Colon (tissue), 2 donors: ENCODE measurements at regions not wholly inside any gene's neighbourhood (a gene's known extent, or its start where the extent isn't known, plus 50 kb on each side); places are given as distances from the start of the nearest gene placed in this dataset.
A peak's percentile ranks its signal among the peaks of the same experiment; 100 is the strongest.

Experiments used
- FAIRE-seq: peaks from 2 replicates; lab custom pipeline; 2012; peaks lifted over from hg19 to GRCh38; lab: Jason Lieb, UNC
- donor health status: control.
- donor health status: control.

DNA sequence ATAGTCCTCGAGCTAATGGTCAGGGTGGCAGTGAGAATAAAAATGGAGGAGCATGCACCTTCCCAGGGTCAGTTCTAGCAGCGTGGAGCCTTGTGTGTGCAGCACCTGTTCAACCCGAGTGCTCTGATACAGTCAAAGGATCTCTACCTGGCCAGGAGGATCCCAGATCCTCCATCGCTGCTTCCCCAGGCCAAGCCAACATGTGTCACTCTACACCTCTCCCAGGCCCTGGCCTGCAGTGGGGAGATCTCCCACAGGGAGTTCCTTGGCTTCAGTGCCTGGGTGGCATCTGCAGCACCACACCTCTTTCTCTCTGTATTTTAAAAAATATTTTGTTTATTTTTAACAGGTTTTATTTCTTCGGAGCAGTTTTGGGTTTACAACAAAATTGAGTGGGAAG lies 414.8 kb upstream of the C2CD4B start:
- no peak for FAIRE-seq

DNA sequence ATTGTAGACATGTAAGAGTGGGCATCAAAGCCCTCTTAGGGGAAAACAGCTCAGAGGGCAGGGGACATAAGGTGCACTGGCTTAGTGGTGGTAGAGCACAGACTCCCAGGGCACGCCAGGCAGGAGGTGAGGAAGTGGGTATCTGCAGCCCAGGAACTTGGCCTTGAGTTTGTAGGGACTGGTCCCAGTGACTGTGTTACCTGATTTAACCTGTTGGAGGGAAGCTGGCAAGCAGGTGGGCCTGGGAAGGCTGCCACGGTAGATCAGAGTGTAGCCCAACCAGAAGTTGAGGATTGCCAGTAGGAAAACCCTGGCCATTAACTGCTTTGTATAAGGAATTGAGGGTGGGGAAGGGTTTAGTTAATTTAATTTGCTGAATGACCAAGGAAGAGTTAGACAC lies 417.5 kb upstream of the C2CD4B start:
- FAIRE-seq = no peak

DNA sequence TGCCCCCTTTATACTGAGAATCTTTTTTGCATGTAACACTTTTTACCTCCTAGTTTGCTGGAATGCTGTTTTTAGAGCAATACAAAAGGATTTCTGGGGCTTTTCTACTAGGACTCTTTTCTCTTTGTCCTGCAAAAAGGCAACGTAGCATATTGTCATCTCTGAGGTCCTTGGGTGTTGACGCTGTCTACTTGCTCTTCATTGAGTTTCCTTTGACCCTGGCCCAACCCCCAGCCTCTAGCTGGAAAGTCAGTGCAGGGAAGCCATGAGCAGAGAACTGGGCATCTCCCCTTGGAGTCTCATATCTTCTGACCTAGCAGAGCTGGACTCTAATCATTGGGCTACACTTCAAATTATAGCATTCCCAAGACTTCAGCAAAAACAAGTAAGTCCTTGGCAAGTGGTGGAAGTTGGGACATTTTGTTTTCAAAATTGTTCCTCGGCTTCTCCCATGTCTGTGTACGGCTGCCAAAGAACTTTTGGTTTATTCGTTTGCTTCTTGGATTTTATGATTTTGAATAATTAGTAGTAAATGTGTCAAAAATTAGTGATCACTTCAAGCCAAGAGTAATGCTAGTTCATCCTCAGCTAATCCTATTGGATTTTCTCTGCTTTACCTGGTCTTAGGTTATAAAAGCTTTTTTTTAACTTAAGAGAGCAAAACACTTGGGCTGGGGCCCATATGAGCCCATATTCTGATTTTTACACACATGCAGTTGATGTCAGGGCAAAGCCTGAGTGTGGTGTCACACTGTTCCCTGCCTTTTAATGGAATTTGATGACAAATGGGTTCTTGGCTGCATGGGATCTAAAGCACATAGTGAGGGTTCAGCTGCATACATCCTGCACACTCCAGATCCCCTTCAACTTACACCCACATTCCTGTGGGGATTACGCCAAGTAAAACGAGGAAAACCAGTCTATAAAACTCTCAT lies 419.5 kb upstream of the C2CD4B start:
- no peak for FAIRE-seq

DNA sequence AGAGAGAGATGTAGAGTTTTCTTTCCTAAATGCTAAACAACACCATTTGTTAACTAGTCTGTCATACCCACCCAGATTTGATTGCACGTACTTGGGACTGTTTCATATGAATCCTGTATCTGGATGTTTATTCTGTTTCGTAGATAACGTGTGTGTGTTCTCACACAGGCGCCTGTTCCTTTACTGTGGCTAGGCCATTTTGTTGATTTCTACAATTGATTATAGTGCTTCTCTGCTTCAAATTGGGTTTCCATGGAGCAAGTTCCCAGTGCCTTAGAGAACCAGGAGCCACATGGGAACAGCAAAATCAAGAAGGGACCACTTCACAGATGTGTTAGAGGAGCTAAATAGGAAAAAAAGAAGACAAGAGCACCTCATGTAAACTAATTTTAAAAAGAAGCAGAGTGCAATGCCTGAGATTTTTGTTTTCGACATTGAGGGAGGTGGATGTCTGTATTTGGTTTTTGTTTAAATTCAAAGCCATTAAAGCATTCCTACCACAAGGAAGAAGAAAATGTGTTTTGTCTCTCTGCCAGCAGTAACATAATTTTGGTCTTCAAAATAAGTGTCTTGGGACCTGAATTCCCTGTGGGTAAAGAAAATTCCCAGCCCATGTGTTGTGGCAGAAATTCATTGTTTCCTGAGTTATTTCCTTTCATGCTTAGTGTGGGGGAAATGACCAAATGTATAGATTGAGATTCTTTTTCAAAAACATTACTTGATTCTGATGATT lies 424.0 kb upstream of the C2CD4B start:
- FAIRE-seq = no peak

DNA sequence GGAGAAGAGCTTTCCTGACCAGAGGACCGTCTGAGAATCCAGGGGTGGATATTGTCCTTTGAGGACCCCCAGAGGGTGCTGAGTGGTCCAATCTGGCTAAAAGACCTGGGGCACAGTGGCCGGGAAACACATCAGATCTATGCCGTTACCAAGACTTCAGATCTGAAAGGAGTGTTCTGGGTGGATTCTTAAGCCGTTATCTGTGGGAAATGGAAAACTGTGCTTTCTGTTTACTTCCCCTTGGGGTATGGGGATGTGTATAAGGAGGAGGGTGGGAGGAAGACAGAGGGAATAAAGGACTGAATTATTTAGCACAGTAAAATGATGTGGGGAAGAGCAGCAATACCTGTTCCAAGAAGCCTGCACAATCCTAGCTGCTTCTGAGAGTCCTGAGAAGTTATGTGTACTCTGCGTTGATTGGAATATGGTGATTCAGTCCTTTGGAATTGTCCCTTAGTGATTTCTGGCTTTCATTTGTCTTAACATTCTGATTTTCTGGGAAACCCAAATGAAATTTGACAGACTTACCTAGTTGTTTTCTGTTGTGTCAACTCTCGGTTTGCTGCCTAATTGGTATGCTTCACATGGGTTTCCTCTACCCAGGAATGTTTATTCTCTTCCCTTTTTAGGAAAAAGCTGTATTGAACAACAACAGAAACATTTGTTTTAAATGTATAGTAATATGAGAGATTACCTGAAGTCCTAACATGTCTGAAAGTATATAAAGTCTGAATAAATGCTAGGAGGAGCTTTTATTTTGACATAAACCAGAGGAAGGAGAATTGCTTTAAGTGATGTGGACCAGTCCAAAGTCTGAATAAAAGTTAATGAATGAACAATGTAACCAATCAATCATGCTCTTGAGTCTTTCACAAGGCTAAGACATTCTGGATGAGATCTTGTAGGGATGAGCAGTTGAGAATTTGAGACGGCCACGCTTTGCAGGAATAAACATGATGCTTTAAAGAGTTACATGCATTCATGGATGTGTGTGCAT lies 427.1 kb upstream of the C2CD4B start:
- no peak for FAIRE-seq

DNA sequence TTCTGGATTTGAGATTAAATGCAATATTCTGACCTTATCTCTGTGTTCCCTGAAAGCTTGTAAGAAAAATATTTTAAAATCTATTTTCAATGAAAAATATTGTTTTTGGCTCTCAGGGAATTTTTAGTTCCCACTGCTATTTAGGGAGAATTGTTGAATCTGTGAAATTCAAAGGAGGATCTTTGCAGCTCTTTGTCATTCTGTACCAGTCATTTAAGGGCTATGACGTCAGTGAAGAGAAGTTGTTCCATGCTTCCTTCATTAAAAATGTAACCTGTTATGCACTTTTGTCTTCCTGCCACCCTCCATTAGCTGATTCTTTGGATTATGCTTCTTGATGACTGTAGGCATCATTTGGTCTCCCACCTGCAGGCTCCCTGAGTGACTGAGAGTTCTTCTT lies 427.8 kb upstream of the C2CD4B start:
- FAIRE-seq = no peak

DNA sequence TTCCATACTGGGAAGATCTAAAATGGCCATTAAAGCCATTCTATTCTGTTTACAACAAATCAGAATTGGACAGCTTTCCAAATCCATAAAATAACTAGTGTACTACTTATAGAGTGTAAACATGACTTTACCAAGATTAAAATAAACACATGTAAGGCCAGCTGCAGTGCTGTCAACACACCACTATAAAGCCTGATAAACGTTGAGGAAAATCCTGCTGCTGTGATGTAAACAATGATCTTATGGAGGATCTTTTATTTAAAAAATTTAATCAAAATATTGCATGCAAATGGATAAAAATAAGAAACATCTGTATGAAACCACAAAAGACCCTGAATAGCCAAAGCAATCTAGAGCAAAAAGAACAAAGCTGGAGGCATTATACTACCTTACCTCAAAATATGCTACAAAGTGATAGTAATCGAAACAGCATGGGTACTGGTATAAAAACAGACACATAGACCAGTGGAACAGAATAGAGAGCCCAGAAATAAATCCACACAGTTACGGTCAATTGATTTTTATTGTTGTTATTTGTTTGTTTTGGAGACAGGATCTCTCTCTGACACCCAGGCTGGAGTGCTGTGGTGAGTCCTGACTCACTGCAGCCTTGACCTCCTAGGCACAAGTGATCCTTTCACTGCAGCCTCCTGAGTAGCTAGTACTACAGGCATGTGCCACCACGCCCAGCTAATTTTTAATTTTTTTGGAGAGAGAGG lies 428.8 kb upstream of the C2CD4B start:
- FAIRE-seq = no peak

DNA sequence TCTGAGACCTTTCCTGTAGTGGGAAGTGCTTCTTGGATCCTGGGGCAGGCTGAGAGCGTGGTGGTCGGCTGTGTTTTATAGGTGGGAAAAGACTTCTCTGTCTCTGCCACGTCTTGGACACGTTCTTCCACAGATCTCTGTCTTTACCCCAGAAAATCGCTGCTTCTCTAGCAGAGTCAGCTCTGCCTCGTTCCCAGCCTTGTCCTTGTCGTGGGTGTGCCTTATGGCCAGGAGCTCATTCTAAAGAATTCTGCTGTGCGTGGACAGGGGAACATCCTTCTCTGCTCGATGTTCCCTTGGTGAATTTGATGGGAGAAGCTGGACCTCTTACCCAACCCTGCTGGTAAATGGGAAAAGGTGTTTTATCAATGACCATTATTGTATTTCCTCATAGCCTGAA lies 433.1 kb upstream of the C2CD4B start:
- no peak for FAIRE-seq

DNA sequence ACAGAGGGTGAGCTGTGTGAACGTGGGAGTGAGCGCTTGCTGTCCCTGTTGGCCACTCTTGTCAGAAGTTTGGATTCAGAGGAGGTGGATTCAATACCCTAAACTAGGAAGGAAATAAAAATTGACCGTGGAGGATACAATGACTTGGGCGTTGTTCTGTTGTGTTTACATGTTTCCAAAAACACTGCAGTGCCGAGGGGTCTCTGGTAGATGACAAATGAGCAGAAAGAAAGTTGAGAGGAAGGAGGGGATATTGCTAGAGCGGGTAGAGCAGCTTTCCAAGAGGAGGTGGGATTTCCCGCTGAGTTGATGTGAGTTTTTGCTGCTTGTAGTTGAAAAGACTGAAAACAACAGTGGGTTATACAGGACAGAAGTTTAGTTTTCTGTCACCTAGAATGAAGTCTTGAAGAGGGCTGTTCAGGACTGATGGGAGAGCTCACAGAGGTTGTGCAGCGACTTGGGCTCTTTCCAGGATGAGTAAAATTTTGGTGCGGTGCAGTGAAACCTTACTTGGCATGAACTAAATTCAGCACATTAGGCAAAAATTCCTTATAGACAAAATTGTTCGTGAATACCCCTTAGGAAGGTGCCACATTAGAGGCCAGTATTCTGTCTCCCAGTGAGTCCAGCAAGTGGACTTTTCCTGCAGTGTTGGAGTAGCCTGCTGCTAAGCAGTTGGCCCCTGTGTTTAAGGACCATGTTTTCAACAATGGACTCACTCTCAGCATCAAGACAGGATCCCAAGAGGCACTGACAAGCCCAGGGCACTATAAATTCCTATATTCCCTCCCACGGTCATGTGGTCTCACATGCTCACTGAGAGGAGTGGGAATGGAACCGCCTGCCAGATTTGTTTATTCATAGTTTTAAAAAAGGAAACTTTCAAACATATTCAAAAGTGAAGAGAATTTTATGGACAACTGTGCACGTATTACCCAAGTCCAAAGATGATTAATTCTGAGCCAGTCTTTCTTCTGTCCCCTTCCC lies 435.0 kb upstream of the C2CD4B start:
- no peak for FAIRE-seq

DNA sequence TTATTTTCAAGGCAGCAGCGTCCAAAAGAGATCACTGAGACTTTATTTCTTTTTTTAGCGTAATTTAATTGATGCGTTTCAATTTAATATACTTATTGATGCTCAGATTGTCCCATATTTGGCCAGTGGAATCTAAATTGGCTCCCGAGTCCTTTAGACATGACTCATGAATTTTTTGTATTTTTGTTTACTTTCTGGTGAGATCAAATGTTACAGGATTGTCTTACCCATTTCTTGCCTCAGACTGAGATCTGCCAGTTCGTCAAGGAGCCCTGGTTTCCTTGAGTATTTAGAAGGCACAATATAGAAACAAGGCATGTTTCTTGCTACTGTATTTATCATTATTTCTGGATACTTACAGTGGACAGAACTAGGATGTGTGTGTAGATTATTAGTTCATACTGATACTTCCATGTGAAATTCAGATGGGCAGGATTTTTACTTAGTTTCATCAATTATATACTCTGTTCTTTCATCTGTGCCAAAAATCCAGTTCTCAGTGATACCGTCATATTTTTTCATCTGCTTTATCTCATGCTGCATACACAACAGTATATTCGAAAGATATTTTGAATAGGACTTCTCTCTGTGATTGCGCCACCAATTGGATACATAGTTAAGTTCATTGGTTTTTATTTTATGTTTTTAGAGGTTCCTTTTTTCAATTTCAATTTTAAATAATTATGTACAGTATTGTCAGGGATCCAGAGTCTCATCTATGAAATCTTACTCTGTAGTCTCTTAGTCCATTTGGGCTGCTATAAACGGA lies 436.9 kb upstream of the C2CD4B start:
- no peak for FAIRE-seq

DNA sequence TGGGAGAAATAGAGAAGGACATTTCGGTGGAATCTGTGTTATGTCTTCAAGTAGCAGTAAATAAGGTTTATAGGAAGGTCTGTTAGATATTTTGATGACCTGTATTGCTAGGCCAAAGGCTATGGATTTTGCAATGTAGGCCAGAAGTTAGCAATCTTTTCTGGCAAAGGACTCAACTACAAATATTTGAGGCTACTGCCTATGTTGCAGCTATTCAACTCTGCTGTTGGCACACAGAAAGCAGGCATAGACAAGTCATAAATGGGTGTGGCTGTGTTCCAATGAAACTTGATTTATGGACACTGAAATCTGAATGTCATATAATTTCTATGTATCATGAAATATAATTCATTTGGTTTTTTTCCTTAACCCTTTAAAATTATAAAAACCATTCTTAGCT lies 438.7 kb upstream of the C2CD4B start:
- FAIRE-seq = peak; percentile 47

DNA sequence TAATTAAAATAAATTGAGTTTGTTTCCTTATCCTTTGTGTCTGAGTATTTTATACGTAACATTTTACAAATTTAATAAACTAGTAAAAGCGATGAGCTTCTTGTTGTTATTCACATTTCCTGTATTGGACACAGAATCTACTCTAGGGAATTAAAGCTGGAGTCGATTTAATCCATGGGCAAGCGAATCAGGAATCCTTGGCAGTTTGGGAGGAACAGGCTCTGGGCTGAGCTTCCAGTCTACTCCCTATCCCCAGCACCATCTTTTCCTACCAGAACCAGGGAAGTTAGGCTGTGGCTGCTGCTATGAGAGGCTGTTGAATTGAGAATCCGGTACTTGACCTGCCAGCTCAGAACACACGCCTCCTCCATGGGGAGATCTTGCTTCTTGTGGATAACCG lies 437.3 kb upstream of the TPM1 start:
- no peak for FAIRE-seq

DNA sequence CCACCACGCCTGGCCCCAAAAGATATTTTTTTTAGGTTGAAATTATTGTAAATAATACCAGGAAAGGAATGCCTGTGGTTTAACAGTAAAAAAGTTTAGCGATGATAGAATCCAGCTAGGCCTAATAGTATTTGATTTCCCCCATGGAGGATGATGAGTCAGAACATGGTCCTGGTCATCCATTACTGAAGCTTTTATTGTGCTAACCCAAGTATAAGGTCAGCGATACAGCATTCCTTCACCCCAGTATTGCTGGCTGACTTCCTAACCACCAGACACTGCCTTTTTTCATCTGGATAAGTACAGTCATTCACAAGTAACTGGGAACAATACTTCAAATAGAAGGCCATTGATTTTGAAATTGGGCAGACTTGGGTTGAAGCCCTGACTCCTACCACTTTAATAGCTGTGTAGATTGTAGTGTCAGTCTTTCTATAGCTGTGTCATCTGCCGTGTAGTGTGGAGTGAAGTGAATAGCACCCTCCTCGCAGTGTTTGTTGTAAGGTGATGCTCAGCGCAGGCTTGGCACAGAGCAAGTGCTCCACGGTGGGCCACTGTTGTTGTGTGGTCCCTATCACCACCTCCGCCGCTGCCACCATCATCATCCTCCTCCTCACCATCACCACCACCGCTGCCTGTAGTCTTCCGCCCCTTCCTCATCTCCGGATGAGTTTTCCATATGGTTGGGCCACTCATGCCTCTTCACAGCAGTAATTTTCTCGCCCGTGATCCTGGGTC lies 436.0 kb upstream of the TPM1 start:
- no peak for FAIRE-seq

DNA sequence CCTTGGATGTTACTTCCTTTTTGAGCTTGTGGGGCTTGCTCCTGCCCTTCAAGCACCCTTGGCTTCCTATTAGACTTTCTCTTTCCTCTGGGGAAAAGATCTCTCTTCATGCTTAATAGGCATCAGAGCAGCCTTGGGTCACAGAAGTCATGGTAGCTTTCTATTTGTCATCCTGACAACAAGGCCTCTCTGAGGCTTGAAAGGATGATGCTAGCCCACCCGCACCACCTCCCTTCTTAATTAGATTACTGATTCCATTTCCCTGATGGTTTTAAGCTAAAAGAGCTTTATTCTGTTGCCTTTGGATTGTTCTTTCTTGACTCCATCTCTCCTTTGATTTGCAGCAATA lies 435.5 kb upstream of the TPM1 start:
- FAIRE-seq = no peak

DNA sequence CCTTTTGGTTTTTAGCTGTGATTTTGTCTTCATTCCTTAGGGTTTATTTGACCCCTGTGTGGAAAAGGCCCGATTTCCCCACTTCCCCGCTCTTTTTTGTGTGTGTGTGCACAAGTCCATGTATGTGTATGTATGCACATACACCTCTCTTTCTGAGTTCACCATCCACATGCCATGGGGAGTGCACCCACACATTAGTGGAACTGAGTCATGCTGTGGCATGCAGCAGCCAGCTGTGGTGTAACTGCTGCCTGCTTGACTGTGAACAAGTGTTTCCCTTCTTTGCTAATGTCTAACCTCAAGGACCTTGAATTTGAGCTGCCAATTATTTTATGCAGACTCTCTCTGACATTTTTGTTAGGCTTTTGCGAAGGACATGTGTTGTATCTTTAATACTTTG lies 434.9 kb upstream of the TPM1 start:
- FAIRE-seq = no peak

DNA sequence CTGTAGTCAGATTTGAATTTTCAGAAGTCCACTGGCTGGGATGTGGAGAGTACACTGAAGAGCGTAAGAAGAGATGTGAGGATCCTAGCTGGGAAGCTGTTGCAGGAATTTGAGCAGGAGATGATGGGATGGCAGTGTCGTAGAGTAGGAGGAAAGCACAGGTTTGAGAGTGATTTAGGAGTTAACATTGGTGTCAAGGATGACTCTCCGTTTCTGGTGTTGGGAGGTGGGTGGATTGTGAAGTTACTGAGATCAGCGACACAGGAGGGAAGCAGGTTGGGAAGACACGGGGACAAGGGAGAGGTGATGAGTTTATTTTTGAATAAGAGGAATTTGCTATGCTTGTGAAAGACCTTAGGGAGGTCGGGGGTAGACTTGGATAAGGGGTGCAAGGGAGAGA lies 434.2 kb upstream of the TPM1 start:
- FAIRE-seq = no peak

DNA sequence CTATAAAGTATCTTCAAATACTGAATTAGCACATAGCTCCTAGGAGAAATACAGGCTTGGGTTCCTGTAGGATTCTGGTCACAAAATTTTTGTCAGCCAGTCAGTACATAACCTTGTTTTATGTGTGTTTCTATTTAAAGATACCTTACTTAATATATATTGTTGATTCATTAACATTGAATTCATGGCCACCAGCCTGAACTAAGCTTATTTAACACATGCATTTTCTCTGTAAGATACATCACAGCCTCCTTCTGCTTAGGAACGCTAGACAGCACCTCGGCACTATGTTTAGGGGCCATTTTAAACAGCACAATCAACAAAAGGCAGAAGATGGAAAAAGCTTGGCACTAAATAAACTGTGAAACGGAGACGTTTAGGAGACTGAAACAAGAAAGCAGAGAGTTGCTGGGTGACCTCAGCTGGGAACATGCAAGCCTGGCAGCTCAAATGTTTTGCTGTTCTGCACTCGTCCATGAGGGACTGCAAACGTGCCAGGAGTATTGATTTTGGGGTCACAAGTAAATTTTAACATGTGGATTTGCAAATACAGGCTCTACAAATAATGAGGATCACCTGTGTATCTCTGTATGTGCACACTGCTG lies 432.2 kb upstream of the TPM1 start:
- no peak for FAIRE-seq

DNA sequence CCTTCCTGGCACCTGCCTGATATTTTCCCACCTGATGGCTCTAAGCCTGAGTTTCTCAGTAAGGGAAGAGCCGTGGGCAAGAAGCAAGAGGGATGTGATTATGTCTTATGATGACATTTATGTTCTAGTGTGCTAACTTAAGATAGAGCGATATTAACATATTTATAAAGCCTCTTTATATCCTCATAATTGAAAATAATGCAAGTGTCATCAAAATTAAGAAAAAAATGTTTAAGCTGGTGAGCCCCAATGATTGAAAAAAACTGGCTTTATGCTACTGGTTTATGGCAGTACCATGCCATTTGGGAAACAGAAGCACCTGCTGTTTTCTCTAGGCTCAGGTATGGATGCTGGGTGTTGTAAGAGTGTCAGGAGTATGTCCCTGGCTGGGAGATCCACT lies 431.5 kb upstream of the TPM1 start:
- FAIRE-seq = no peak
